HT1080 (cell line): ENCODE measurements at regions not wholly inside any gene's neighbourhood (a gene's known extent, or its start where the extent isn't known, plus 50 kb on each side); places are given as distances from the start of the nearest gene placed in this dataset.

Experiments
- DNase-seq: peaks from one replicate; pipeline ENCODE4 v3.0.0-alpha.2; 2015; ENCODE audit warnings: low read depth

- no peak for DNase-seq
Observed at GRCh38 chr5:167594061-167594435, 697.4 kb upstream of the WWC1 start.

DNA sequence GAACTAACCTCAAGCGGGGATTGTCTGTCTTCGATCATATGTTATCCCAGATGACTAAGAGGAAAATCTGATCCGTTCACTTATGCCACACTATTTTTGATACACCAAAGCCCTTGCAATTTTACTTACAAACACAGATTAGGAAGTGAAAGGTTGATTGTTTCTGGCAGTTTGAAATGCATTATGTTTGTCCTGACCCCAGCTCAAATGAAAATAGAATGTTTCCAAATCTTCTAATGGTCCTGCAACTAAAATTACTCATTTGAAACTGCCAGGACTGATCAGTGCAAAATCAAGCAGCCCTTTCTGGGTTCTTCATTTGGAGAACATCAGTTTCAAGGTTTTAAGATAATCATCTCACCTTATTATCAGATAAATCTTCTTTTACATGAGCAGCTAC is 696.7 kb upstream of the WWC1 start:
- DNase-seq: no peak

DNA sequence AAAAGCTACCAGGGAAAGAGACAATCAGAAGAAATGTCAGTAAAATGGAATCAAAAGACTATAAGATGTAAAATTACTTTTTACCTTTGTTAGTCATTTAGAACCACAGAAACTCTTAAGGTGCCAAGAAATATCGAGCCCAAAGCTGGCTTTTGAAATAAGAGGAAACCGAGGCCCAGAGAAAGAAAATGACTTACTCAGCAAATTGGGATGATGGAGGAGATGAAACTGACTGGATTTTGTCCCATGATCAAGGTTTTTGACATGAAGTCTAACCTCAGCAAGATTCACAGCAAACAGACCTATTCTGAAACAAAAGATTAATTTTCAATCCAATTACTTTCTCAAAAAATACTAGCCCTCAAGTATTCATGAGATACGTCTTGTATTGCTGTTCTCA is 696.2 kb upstream of the WWC1 start:
- no peak for DNase-seq

DNA sequence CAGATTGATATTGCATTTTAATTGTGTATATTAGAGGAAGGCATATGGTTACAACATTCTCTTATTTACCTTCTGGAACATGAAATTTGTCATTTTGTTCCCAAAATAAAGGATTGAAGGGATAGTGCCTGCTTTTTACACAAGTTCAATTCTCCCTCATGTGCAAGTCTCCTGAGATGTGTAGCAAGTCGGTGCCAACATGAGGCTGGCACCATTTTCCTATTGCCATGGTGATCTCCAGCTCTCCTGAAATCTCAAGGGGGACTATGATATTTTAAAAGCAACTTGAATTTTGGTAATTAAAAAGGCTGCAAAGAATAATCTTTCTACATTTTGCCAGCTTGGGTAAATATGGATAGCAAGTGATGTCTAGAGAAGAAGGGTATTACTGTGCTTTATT is 693.3 kb upstream of the WWC1 start:
- no peak for DNase-seq

DNA sequence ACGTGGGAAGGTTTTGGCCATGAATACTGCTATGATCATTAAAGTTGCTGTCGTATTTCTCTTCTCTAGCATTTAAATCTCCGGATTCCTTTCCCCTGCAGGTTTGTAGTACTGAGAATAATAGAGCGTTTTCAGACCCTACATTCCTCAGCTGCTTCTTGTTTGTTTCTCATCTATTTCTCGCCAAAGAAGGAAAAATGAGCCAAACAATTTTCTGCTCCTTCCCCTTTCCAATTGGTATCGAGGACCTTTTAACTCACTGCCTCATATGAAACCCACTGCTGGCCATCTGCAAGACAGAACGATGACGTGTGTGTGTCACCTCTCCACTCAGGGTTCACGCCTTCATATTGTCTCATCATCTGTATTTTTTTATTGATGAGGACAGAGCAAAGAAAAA is 689.4 kb upstream of the WWC1 start:
- DNase-seq: no peak

GRCh38 chr5:167603135-167603534 is 688.3 kb upstream of the WWC1 start:
- DNase-seq: no peak

- peak; percentile 69 for DNase-seq
Observed at GRCh38 chr5:167608390-167609272, 682.8 kb upstream of the WWC1 start.

DNA sequence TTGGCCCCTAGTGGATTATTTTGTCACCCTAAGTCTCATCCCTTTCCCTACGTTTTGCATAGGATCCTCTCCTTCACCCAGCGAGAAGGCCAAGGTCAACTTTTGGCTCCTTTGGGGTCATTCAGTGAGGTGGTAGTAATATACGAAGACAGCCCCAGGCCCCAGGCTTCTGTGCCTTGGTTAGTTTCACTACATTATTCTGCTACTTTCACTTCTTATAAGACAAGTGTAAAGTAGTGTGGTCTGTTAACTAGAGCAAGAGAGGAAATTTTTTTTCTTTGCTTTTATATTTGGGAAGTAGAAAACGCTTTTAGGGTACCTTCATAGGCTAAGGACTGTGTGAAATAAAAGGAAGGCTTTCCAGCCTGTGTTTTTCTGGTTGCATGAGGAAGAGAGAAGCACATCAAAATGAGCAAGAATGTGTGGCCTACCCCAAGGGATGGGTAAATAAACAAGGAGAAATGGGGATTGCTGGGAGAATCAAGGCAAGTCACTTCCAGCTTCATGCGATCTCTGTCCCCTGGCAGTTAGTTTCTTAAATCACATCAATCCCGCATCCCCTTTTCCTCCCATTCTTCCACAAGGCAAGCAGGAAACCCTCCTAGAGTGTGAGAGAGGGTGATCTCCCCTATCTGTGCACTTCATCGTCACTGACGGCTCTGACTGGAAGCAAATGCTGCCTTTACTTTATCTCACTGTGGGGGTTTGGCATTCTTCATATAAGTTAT is 677.0 kb upstream of the WWC1 start:
- no peak for DNase-seq

- DNase-seq: no peak
Observed at GRCh38 chr5:167616043-167616890, 675.2 kb upstream of the WWC1 start.

DNA sequence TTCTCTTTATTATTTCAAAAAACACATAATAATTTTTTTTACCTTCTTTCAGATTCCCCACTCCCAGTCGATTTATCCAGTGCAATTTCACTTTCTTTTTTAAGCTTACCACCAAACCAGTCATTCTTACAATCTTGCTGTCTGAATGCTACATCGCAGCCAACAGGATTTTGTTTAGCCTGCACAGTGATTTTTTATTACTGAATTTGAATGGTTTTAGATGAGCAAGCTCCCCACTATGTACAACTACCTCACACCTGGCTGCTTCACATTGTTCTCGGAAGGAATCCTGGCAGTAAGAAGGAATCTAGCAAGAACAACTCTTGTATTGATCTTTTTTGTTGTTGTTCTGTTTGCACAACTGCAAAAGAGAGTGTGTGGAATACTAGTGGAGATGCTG is 668.1 kb upstream of the WWC1 start:
- DNase-seq: no peak

- no peak for DNase-seq
Observed at GRCh38 chr5:167624053-167624452, 667.4 kb upstream of the WWC1 start.

DNA sequence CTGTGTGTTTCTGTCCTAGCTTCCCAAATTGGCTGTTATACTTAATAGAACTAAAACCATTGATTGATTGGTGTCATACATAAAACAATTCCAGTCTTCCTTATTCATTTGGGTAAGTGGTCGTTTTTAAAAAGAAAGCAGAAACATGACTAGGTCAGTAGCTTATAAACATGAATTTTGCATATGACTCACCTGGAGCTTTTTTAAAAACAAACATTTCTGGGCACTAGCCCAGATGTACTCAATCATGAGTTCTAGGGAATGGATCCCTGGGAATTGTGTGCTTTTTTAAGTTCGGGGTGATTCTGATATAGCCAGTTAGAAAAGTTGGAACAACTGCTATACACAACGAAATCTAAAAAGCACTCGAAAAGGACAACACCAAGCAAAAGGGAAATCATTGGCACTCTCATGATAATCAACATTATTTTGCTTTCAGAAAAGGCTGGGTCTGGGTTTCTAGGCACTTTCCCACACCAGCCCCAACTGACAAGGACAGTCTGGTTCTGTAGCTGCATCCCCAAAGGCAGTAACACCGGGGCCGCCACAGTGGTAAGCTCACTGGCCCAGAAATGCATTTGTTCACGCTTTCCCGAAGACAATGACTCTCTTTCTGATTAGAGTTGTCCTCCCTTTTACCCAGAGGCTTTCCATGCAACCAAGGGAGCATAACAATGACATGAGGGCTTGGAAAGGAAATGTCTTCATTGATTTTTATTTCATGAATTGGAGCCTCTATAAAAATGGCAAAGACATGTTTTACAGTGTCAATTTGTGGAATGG is 664.9 kb upstream of the WWC1 start:
- DNase-seq: peak; percentile 15

DNA sequence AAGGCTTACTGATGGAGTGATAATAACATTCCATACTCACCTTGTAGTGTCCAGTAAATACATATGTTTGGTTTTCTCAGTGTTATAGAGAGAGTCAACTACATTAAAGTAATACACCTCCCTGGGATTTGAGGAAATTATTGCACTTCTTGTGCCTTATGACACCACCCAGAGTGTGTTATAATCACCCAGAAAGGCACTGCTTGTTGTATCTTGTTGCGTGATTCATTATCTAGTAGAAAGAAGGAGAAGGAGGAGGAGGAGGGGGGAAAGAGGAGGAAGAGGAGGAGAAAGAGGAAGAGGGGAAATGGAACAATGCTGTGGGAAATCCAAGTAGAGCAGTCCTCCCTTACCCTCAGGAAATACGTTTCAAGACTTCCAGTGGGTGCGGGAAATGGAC is 661.8 kb upstream of the WWC1 start:
- DNase-seq: no peak

GRCh38 chr5:167631191-167631590 is 660.3 kb upstream of the WWC1 start:
- no peak for DNase-seq

DNA sequence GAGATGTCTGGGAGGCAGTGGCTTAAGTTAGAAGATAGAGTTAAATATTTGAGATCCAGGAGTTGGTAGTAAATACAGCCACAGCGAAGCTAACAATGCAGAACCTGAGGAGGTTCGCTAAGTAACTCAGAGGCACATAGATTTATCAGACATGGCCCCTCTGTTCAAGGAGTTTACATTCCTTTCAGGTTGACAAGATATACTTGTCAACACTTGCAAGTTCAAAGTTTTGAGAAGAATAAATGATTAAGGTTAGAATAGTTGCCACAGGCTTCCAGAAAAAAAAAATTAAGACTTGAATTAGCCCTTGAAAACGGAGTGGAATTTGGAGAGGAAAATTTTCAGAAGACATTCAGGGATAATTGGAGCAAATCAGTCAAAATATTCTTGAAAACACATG is 658.3 kb upstream of the WWC1 start:
- DNase-seq: no peak

DNA sequence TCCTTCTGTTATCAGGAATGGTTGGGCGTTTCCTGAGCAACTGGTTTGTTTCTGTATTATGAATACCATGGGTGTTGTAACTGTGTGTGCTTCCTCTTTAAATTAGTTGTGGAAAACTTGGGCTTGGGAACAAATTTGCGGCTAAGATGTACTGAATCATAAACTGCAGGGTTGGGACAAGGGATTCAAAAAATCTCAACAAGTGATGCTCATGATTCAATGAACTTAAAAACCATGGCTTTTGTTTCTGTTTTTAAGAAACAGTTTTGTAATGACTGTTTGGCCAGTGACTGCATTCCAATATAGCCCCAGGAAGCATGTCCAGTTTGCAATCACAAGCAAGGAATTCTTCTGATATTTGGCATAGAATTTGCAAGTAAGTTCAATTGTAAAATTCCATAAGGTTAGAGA is 657.5 kb upstream of the WWC1 start:
- DNase-seq: peak; percentile 77

- DNase-seq: peak; percentile 71
Observed at GRCh38 chr5:167634432-167634831, 657.0 kb upstream of the WWC1 start.

DNA sequence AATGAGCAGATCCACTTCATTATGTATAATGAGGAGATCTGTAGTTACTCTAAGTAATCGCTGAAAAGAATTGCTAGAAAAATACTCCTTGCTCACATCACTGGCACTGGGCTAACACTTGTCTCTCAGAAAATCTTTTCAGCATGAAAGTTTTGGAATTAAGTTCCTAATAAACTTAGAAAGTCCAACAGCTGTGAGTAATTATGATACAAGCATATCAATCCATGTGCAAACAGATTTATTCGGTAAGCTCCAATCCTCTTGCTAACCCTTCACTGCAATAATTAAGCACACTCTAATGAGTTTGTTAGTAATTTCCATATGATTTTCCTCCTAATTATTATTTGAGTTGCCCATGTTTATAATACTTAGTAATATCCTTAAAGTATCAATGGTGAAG is 652.6 kb upstream of the WWC1 start:
- no peak for DNase-seq

DNA sequence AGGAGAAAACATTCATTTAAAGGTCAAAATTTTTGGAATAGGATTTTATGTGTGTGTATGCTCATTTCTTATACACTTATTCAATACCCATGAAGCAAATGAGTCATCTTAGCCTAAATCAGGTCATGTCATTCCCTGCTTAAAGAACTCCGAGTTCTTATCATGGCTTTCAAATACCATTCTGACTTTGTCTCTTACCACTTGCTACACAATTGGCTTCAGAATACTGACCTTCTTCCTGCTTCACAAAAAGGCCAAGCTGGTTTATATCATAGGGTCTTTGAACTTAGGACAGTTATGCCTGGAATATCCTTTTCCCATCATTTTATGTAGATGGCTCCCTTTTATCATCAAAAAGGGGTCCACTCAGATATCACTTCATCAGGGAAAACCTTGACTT is 652.2 kb upstream of the WWC1 start:
- DNase-seq: peak; percentile 27

DNA sequence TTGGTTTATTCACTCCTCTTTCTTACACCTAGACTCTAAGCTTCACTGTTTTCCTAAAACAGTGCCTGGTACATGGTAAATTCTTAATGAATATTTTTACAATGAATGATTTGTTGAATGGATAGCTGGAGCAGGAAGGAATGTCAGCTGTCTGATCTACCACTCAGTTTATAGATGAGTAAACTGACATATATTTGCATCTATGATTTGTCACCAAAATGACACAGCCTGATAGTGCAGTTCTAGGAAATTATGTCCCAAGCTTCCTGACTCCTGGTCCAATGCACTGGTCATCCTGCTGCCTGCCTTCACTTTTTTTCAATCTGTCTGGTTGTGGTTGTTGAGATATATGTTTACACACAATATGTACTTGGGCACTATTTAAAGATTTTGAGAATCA is 651.7 kb upstream of the WWC1 start:
- peak; percentile 57 for DNase-seq

DNA sequence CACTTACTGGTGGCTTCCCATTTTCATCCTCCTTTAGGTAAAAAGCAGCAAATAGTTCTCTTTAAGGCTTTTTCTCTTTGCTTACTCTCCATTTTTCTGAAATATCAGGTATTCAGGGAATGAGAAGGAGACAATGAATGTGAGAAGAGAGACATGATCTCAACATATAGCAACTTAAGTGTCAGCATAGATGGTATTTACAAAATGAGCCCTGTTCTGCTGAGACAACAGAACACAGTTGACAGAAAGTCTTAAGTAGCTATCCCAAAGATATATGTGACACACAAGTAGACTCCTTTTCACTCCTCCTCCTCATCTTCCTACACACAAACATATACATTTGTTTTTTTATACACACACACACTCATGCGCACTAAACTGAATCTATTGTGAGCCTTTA is 649.3 kb upstream of the WWC1 start:
- DNase-seq: no peak
